Raji (cell line): ENCODE measurements at regions not wholly inside any gene's neighbourhood (a gene's known extent, or its start where the extent isn't known, plus 50 kb on each side); places are given as distances from the start of the nearest gene placed in this dataset.

ENCODE experiments used
- POLR2A ChIP-seq: IDR thresholded peaks from 2 replicates; pipeline ENCODE4 v1.6.1; 2011; ENCODE audit warnings: low read depth, low read length, control low read depth; ENCODE audit not compliant: insufficient read depth

DNA sequence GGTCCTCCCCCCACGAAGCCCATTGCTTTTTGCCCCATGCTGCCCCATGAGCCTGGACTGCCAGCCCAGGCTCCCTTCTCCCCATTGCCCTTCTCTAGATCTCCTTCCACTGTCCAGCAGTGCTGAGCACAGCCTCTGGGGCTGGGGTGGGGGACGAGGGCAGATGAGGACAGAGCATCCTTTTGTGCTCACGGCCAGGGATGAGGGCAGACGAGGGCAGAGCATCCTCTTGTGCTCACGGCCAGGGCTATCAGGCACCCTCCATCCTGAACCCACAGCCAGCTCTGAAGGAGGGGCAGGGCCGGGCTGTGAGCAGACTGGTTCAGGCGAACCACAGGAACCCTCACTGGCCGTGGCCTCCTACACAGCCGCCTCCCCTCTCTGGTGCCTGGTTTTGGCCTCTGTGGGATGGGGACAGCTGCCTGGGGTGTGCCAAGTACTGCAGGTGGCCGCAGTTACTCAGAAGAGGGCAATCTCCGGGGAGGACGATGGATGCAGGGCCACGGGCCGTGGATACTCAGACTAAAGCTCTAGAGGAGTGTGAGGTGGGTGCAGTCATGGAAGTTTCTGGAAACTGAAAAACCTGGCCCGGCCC, 1258.8 kb downstream of the BRD1 start:
- no peak for TF ChIP-seq POLR2A

DNA sequence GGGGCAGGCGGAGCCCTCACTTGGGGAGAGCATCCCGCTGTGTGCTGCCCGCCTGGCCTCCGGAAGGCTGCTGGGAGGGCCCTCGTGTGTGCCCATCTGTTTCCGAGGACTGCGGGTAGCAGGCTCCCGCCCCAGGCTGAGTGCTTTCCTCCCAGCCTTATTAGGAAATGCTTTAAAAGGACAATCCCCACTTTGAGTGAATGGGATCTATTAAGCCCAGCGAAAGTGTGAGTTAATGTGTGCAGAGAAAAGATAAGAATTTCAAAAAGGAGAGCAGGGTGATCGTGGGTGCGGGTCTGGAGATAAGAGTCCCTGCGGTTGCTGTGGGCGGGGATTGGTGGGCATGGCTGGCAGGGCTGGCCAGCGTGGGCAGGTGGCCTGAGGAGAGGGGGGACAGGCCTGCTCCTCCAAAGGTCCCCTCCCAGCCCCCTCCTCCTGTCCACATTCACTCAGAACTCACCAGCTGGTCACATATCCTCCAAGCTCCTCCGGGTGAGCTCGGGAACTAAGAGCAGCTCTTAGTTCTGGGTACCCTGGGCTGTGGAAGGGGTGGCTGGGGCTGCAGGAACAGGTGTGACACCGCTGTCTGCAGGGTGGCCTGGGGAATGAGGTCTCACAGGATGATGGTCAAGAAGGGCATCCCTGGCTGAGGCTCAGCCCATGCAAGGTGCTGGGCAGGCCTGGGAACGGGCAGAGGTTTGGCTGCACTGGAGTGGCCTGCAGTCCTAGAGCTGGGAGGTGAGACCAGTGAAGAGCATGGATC, 1260.3 kb downstream of the BRD1 start:
- TF ChIP-seq POLR2A, result no peak

DNA sequence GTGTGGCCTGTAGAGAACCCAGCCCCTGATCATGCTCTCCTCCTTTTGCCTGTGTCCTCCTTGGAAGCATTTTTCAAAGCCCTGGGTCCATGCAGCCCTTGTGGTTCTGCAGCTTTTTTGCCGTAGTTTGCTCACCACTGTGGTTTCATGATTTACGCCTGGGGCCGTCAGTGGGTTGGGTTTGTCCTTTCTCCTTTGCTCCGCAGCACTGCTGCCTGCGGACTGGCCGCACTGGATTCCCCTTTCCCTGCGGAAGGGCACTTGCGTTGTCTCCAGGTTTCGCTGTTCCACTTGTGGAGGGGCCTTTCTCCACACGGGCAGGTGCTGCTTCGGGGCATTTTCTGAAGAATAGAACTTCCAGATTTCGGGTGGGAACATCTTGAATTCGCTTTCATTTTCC, 1260.9 kb downstream of the BRD1 start:
- TF ChIP-seq POLR2A, result no peak

DNA sequence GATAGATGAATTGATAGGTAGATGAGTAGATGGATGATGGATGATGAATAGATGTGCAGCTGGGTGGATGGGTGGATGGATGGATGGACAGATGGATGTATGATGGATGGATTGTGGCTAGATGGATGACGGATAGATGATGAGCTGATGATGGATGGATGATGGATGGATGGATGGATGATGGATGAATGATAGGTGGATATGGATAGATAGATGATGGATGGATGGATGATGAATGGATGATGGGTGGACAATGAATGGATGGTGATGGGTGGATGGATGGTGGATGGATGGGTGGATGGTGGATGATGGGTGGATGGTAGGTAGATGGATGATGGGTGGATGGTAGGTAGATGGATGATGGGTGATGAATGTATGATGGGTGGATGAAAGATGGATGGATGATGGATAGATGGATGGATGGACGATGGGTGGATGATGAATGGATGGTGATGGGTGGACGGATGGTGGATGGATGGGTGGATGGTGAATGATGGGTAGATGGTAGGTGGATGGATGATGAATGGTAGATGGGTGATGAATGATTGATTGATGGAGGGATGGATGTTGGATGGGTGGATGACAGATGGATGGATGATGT, 1261.7 kb downstream of the BRD1 start:
- TF ChIP-seq POLR2A, result no peak

DNA sequence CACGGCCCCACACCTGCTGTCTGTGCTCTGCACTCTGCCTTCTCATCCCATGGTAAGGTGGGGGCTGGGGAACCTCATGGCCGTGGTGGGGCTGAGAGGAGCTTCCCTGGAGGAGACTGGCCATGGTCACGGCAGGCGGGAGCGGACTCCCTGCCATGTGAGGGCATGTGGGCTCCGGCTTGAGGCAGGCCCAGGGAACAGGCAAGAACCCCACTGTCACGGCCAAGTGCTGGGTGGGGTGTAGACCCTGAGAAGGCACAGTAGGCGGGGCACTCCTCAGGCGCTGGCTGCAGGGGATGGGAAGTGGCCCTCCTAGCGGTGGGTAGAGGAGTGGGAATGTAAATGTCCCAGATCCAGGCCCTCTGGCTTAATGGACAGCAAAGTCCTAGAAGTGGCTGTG, 1262.7 kb downstream of the BRD1 start:
- no peak for TF ChIP-seq POLR2A

DNA sequence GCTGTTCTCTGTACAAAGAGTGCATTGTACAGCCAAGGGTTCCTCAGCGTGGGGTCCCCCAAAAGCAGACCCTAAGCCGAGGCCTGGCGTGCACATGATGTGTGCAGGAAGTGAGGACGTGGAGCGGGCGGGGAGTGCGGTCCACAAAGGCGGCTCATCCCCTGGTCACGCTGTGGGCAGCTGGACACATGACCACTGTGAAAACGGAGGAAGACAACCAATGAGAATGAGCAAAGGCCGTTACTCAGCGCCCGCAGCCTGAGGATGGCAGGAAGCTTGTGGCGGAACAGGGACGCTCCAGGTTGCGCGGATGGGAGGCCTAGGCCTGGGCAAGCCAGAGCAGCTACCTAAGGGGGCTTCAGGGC, 1263.7 kb downstream of the BRD1 start:
- no peak for TF ChIP-seq POLR2A

DNA sequence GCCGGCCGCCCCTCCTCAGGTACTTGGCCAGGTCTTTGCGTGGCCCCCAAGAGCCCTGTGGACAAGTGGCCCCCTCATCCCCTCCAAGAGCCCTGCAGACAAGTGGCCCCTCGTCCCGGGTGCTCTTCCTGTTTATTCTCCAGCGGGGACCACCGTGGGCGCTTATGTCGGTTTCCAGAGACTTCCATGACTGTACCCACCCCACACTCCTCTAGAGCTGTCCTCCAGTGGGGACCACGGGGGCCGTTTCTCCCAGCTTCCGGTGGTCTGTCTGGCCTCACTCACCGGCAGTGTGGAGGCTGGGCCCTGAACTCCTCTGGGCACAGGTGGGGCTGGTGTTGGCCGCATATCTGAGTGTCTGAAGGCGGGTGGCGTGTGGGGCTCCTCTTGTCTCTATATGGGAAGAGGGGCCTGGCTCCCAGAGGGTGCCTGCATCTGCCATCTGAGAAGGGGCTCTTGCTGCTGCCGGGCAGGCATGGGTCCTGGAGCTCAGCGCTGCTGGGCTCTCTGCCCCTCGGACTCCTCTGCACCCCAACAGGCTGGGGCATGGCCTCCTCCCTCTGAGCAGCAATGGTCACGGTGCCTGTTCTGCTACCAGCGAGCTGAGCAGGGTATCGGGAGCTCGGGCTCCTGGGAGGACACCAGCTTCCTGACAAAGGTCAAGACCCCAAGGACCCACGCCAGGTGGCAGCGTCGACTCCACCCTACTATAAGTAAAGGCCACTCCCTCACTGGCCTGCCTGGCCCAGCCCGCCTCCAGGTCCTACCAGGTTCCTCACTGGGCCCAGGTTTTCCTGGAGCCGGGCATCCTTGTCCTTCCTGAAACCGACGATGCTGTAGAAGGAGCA, 1264.3 kb downstream of the BRD1 start:
- no peak for TF ChIP-seq POLR2A

DNA sequence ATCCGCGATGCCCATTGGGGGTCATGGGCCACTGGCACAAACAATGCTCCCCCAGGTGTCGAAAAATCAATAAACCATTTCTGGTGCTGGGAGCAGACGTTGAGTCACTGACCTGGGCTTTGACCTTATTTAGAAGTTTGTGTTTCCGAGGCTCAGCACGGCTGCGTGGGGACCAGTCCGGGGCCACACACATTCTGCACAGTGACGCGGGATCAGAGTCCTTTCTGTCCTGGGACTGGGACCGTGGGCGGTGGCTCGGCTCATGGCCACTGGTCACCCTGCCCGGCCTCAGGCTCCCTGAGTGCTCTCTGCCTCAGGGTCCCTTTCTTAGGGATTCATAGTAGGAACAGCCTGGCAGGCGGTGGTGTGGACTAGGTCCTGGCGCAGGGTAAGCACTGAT, 1266.0 kb downstream of the BRD1 start:
- TF ChIP-seq POLR2A, result no peak

DNA sequence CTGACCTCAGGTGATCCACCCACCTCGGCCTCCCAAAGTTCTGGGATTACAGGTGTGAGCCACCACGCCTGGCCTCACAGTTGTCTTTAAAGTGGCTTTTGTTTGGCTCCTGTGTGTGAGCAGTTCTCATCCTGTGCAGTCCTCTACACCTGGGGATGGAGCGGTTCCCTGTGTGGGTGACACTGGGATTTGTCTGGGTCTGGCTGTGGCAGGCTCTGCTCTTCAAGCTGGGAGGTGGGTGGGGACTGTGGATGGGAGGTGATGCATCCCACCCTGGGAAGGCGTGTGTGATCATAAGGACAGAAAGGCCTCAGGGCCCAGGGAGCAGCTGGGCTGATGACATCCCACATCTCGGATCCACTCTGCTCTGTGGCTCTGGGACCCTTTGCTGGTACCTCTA, 1266.8 kb downstream of the BRD1 start:
- TF ChIP-seq POLR2A, result no peak

DNA sequence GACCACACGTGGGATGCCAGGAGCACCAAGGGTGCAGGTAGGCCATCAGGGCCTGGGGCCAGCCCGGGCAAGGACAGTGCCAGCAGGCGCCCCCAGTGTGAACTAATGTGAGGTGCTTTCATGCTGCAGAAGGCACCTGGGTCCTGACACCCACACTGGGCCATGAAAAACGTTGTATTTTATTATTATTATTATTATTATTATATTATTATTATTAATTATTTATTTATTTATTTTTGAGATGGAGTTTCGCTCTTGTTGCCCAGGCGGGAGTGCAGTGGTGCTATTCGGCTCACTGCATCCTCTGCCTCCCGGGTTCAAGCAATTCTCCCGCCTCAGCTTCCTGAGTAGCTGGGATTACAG, 1267.3 kb downstream of the BRD1 start:
- TF ChIP-seq POLR2A, result no peak

DNA sequence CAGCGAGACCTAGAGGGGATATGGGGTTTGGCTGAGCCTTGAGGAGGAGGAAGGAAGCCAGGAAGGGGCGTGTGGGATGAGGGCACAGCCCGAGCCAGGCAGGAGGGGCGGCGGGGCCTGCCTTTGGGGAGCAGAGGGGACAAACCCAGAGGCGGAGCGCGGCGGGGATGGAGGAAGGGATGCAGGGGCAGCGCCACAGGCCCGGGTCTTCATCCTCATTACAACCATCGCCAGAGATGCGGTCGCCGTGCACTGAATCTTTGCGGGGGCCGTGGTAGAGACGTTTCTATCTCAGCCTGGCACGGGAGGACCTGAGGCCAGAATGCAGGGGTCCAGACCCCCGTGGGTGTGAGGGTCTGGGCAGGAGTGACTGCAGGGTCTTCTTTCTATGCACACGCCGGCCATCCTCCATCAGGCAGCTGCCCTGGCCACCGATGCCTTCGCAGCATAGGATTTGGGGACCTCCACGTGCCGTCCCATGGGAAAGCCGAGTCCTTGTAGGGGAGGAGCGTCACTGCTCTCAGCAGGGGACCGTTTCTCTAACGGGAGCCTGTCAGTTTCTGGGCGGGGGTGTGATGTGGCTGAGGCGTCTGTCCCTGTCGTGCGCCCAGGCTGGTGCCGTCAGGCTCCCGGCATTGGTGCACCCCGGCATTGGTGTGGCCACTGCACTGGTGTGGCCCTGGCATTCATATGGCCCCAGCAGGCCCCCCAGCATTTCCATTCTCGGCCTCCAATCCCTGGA, 1267.9 kb downstream of the BRD1 start:
- no peak for TF ChIP-seq POLR2A

DNA sequence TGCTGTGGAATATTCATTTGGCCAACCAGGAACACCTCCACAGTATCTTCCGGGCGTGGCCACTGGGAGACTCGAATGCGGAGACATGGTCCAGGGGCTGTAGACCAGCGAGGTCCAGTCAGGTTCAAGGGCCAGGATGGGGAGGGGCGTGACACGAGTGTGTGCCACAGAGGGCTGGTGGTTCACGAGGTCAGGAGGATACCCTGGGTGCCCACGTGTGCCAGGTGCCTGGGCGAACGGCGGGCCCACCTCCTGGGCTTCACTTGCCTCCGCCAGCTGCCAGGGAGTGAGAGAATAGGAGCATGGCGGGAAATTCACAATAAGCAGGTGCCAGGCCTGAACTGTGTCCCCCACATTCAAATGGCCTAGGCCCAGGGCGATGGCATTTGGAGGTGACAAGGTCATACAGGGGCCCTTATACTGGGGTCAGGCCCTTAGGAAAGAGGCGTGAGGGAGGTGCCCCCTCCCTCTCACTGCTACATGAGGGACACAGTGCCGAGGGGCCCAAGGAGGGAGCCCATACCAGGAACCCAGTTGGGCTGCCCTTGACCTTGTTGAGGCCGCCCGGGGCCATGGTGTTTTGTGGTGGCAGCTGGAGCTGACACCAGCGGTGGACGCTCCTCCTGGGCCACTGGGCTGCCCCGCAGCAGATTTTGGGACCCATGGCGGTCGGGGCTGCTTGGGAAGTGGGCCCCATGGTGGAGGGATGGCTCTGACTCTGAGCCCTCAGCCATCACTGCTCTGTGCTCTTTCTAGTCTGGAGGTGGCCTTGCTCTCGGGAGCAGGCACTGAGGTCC, 1268.9 kb downstream of the BRD1 start:
- TF ChIP-seq POLR2A, result no peak

DNA sequence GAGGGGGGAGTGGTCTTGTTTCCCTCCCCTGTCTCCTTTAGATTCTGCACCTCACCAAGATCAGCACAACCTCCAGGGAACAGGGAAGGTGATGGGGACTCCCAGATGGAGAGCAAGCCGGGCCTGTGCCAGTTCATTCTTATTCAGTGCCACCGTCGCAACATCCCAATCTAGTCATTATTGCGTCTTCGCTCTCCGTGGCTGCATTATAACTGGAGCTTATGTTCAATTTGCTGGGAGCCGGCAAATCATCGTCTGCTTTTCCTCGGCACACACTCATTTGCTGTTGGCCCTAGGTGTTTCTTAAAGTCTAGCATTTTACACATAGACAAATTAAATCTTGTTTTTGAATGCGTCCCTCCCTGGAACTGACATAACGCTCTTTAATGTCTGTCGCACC, 1269.7 kb downstream of the BRD1 start:
- no peak for TF ChIP-seq POLR2A

DNA sequence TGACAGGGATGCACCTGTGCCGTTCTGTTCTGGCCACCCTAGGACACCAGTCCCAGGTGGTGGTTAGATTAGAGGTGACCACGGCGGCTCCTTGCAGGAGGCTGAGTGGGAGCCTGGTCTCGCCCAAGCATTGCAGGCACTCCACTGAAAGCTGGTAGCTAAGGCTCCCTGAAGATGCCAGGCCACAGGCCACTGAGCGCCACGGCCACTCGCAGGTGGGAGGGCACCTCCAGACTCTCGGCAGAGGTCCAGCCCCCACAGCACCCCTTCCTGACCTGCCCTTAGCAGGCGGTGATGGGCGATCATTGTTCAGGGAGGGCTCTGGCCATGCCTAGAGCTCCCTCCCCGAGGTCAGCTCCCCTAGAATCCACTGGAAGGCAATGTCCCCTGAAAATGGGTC, 1270.2 kb downstream of the BRD1 start:
- no peak for TF ChIP-seq POLR2A
